ENCODE measurements at regions not wholly inside any gene's neighbourhood (a gene's known extent, or its start where the extent isn't known, plus 50 kb on each side); places are given as distances from the start of the nearest gene placed in this dataset.

GRCh38 chr2:11018651-11019185 lies 107.0 kb downstream of the KCNF1 start:
- DNase-seq = no peak

- DNase-seq = no peak
Measured at GRCh38 chr2:11019614-11020013, 107.9 kb downstream of the KCNF1 start.

- no peak for DNase-seq
Measured at GRCh38 chr2:11022064-11022463, 110.3 kb downstream of the KCNF1 start.

GRCh38 chr2:11022591-11023273 lies 111.0 kb downstream of the KCNF1 start:
- DNase-seq = no peak

GRCh38 chr2:11023326-11024258 lies 111.9 kb downstream of the KCNF1 start:
- no peak for DNase-seq

GRCh38 chr2:11024259-11024645 lies 112.5 kb downstream of the KCNF1 start:
- no peak for DNase-seq

- DNase-seq = no peak
Measured at GRCh38 chr2:11024687-11025086, 113.0 kb downstream of the KCNF1 start.

- no peak for DNase-seq
Measured at GRCh38 chr2:11026286-11026921, 114.7 kb downstream of the KCNF1 start.

GRCh38 chr2:11027195-11027594 lies 115.5 kb downstream of the KCNF1 start:
- DNase-seq = no peak

- DNase-seq = no peak
Measured at GRCh38 chr2:11028407-11028916, 116.7 kb downstream of the KCNF1 start.

GRCh38 chr2:11029136-11029535 lies 117.4 kb downstream of the KCNF1 start:
- DNase-seq = no peak

GRCh38 chr2:11030036-11030435 lies 118.3 kb downstream of the KCNF1 start:
- DNase-seq = no peak

- DNase-seq = no peak
Measured at GRCh38 chr2:11030909-11031308, 119.2 kb downstream of the KCNF1 start.

- DNase-seq = no peak
Measured at GRCh38 chr2:11031876-11032275, 120.1 kb downstream of the KCNF1 start.

GRCh38 chr2:11032396-11032795 lies 120.7 kb downstream of the KCNF1 start:
- no peak for DNase-seq

GRCh38 chr2:11033114-11033513 lies 121.4 kb downstream of the KCNF1 start:
- DNase-seq = no peak

- no peak for DNase-seq
Measured at GRCh38 chr2:11038641-11039040, 116.6 kb upstream of the SLC66A3 start.

- no peak for DNase-seq
Measured at GRCh38 chr2:11040992-11041391, 114.3 kb upstream of the SLC66A3 start.

- no peak for DNase-seq
Measured at GRCh38 chr2:11042841-11043240, 112.4 kb upstream of the SLC66A3 start.

GRCh38 chr2:11043245-11043644 lies 112.0 kb upstream of the SLC66A3 start:
- no peak for DNase-seq

- DNase-seq = no peak
Measured at GRCh38 chr2:11044201-11044600, 111.1 kb upstream of the SLC66A3 start.

GRCh38 chr2:11045294-11045693 lies 110.0 kb upstream of the SLC66A3 start:
- no peak for DNase-seq

GRCh38 chr2:11048335-11049008 lies 106.8 kb upstream of the SLC66A3 start:
- no peak for DNase-seq
